K562 (cell line): ENCODE measurements at regions not wholly inside any gene's neighbourhood (a gene's known extent, or its start where the extent isn't known, plus 50 kb on each side); places are given as distances from the start of the nearest gene placed in this dataset.

ENCODE experiments used
- TF ChIP-seq, protein P1 (sequence below), 2 experiments: fragments of 450-650 bp; formaldehyde crosslinking in 1 of 2; IDR thresholded peaks; 2 replicates each; pipeline versions ENCODE4 v1.4.0 to v1.6.1; 2014 to 2020; ENCODE audit warnings: mild to moderate bottlenecking in 2 of 2, borderline replicate concordance in 1 of 2, low read depth in 1 of 2
- TF ChIP-seq, protein P2 (sequence below), 3 experiments: IDR thresholded peaks in 2 of 3; conservative IDR thresholded peaks in 1 of 3; 2 replicates each; pipeline ENCODE4 v1.5.1; 2011 to 2012; ENCODE audit warnings: low read length in 3 of 3, mild to moderate bottlenecking in 3 of 3, control low read depth in 2 of 3, improper control_type of control experiment in 1 of 3, inconsistent platforms in 1 of 3, low read depth in 1 of 3, mixed read lengths in 1 of 3, moderate library complexity in 1 of 3; ENCODE audit not compliant: insufficient read depth in 2 of 3

DNA sequence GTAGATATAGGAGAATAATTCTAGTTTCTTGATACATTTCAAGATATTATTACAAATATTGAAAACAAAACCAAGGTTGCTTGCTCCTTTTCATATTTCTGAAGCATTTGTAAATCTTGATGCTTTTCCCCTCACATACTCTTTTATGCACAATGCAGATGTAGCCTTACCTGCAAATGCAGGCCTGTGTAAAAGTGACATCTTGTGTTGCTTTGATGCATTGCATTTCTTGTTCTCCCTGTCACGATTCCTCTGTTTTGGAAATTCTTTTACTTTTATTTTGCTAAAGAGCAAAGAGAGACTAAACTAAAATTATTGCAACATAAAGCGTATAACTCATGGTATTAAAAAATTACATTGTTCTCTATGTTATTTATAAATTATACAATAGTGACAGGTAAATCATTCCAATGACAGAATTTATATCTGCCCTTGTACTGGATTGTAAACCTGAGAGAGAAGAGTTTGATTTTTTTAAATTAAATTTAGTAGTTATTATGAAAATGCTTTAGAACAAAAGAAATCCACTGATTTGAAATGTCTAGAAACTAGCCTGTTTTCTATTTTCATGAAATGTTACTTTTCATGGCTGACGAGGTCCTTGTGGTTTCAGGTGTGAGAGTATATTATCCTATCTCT, 970.0 kb downstream of the MAT2B start (continued):
- TF ChIP-seq, protein P1, sequence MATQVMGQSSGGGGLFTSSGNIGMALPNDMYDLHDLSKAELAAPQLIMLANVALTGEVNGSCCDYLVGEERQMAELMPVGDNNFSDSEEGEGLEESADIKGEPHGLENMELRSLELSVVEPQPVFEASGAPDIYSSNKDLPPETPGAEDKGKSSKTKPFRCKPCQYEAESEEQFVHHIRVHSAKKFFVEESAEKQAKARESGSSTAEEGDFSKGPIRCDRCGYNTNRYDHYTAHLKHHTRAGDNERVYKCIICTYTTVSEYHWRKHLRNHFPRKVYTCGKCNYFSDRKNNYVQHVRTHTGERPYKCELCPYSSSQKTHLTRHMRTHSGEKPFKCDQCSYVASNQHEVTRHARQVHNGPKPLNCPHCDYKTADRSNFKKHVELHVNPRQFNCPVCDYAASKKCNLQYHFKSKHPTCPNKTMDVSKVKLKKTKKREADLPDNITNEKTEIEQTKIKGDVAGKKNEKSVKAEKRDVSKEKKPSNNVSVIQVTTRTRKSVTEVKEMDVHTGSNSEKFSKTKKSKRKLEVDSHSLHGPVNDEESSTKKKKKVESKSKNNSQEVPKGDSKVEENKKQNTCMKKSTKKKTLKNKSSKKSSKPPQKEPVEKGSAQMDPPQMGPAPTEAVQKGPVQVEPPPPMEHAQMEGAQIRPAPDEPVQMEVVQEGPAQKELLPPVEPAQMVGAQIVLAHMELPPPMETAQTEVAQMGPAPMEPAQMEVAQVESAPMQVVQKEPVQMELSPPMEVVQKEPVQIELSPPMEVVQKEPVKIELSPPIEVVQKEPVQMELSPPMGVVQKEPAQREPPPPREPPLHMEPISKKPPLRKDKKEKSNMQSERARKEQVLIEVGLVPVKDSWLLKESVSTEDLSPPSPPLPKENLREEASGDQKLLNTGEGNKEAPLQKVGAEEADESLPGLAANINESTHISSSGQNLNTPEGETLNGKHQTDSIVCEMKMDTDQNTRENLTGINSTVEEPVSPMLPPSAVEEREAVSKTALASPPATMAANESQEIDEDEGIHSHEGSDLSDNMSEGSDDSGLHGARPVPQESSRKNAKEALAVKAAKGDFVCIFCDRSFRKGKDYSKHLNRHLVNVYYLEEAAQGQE (IDR thresholded peaks at IDR 0.05; ENCODE audit: borderline replicate concordance), result peak; percentile 83
- TF ChIP-seq, protein P1 (CRISPR knock-in tag; IDR thresholded peaks at IDR 0.05; ENCODE audit: low read depth), result no peak
- TF ChIP-seq, protein P2, sequence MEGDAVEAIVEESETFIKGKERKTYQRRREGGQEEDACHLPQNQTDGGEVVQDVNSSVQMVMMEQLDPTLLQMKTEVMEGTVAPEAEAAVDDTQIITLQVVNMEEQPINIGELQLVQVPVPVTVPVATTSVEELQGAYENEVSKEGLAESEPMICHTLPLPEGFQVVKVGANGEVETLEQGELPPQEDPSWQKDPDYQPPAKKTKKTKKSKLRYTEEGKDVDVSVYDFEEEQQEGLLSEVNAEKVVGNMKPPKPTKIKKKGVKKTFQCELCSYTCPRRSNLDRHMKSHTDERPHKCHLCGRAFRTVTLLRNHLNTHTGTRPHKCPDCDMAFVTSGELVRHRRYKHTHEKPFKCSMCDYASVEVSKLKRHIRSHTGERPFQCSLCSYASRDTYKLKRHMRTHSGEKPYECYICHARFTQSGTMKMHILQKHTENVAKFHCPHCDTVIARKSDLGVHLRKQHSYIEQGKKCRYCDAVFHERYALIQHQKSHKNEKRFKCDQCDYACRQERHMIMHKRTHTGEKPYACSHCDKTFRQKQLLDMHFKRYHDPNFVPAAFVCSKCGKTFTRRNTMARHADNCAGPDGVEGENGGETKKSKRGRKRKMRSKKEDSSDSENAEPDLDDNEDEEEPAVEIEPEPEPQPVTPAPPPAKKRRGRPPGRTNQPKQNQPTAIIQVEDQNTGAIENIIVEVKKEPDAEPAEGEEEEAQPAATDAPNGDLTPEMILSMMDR (IDR thresholded peaks at IDR 0.05 in 2 of 3, conservative IDR thresholded peaks at IDR 0.05 in 1 of 3; ENCODE audit: insufficient read depth in 2 of 3, low read depth in 1 of 3, low read length in 3 of 3), result peak; percentile 47 to 85 (median 61); a peak in 5 of 6 replicates
